NCI-H1417 treated with DMSO at 0.1 percent for 48 hours (cell line): ENCODE measurements at regions not wholly inside any gene's neighbourhood (a gene's known extent, or its start where the extent isn't known, plus 50 kb on each side); places are given as distances from the start of the nearest gene placed in this dataset.
A peak's percentile ranks its signal among the peaks of the same experiment; 100 is the strongest.
"Not testable (repeated sequence)": the region's sequence is repeated elsewhere in the genome, so short reads cannot be mapped to it uniquely, and the experiment has no call there.

Experiments used
- DNase-seq: peaks from one replicate; lab custom pipeline; 2025; lab: John Stamatoyannopoulos, UW

DNA sequence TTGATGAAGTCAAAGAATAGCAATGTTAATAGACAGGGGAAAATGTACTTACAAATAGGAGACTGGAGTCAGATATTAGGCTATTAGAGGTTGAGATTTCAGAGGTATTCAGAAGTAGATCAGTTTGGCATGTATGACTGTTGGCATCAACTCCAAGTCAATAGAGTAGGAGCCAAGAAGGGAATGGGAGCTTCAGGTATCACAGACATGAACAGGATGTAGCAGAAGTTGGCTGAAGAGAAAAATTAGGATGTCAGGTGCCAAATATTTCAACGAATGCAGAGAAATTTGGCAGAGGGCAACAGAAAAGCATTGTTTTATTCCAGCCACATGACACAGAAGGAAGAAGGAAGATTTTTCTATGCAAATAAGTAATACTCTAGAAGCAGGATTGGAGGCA, 69.7 kb downstream of the GLYATL1 start:
- no peak for DNase-seq

DNA sequence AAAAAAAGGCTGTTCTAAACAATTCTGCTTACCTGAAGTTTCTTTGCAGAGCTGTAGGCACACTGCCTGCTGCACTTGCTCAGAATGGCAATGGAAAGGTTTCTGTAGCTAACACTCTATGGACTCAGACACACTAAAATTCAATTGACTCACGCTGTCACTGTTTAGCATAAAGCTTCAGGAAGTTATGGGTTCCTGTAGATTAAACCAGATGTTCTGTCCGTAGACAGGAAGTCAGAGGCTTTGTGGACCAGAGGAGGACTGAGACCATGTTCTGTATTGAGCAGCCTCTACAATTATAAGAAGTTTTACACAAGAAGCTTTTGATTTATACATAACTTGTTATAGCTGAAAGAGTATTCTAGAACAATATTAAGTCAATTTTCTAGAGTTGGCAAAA, 70.4 kb downstream of the GLYATL1 start:
- no peak for DNase-seq

- no peak for DNase-seq
These were observed 71.4 kb downstream of the GLYATL1 start for GRCh38 chr11:59010708-59011107.

DNA sequence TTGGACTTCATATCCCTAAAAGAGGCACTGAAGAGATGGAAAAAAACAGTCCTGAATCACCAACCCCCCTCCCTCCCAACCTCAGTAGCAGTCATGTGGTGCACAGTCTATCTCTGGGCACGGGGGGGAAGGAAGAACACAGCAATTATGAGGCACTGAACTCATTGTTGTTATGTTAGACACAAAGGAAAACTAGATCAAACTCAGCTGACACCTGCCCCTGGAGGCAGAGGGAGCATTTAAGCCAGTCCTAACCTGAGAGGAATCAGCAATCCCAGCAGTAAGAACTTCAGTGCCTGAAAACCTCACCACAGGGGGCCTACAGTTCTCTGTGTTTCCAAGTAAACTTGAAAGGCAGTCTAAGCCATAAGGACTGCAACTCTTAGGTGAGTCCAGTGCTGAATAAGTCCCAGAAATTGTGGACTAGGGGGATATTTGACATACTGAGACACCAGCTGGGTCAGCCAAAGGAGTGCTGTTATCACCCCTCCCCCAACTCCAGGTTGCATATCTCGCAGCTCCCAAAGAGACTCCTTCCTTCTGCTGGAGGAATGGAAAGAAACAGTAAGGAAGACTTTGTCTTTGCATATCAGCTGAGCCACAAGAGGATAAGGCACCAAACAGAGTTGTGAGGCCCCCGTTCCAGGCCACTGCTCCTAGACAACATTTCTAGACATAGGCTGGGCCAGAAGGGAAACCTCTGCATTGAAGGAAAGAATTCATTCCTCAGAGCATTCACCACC, 72.5 kb downstream of the GLYATL1 start:
- DNase-seq, result peak; percentile 49

GRCh38 chr11:59012398-59013265, 73.3 kb downstream of the GLYATL1 start:
- DNase-seq, result no peak

DNA sequence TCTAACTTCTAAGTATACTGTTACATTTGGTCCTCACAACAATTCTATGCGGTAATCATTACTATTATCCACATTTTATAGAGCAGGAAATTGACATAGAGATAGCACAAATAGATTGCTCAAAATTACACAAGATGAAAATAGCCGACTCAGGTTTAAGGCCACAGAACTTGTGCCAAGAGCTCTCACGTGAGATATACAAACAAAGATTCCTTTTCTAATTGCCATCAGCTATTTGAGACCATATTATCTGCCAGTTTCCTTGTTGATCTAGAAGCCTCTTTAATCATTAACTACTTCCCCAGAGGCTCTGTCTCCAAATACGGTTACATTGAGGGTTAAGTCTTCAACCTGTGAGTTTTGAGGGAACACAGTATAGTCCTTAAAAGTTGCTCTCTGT, 61.0 kb upstream of the GLYATL1B start:
- no peak for DNase-seq

DNA sequence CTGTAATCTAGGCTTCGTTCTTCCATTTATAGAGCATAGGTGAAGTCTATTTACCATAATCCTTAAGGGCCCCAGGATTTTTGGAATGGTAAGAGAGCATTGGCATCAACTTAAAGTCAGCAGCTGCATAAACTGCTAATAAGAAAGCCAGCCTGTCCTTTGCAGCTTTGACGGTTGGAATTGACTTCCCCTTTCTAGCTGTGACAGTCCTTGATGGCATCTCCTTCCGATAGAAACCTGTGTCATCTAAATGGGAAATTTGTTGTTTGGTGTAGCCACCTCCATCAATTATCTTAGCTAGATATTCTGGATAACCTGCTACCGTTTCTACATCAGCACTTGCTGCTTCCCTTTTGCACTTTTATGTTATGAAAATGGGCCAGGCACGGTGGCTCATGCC, 58.0 kb upstream of the GLYATL1B start:
- DNase-seq, result no peak

DNA sequence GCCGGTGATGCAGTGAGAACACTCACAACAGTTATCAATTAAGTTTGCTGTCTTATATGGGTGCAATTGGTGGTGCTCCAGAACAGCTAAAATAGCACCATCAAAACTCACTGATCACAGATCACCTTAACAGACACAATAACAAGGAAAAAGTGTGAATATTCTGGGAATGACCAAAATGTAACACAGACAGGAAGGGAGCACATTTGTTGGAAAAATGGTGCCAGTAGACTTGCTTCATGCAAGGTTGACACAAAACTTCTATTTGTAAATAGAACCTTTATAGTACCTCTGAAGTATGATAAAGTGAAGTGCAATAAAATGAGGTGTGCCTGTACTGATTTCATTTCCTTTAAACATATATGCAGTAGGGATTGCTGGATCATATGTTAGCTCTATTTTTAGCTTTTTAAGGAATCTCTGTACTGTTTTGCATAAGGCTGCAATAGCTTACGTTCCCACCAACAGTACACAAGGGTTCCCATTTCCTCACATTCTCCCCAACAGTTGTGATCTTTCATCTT, 56.7 kb upstream of the GLYATL1B start:
- DNase-seq, result no peak

- DNase-seq, result no peak
These were observed 56.1 kb upstream of the GLYATL1B start for GRCh38 chr11:59030037-59030436.

- not testable (repeated sequence) for DNase-seq
These were observed 54.4 kb upstream of the GLYATL1B start for GRCh38 chr11:59031746-59032145.
